Fibroblast of lung (primary cell): ENCODE measurements at regions not wholly inside any gene's neighbourhood (a gene's known extent, or its start where the extent isn't known, plus 50 kb on each side); places are given as distances from the start of the nearest gene placed in this dataset.

ENCODE experiments used
- DNase-seq, 2 donors: peaks; one replicate each; pipeline versions ENCODE4 v3.0.0 to v3.0.0-alpha.2; 2010; ENCODE audit warnings: low read depth in 2 of 2
- H2AFZ ChIP-seq: 2 replicates; pipeline ENCODE4 v1.5.1; 2012; ENCODE audit warnings: low read length, control low read depth, inconsistent platforms
- H3K27ac ChIP-seq: 2 replicates; pipeline ENCODE4 v1.5.1; 2011; ENCODE audit warnings: low read length, control low read depth; ENCODE audit not compliant: insufficient read depth
- H3K27me3 ChIP-seq: 2 replicates; pipeline ENCODE4 v1.5.1; 2011; ENCODE audit warnings: mild to moderate bottlenecking, low read length; ENCODE audit not compliant: control insufficient read depth, insufficient read depth
- H3K36me3 ChIP-seq: 2 replicates; pipeline ENCODE4 v1.5.1; 2011; ENCODE audit warnings: low read length; ENCODE audit not compliant: control insufficient read depth, insufficient read depth
- H3K4me1 ChIP-seq: 2 replicates; pipeline ENCODE4 v1.5.1; 2011; ENCODE audit warnings: low read length; ENCODE audit not compliant: control insufficient read depth, insufficient read depth; ENCODE audit errors: extremely low read depth
- H3K4me2 ChIP-seq: 2 replicates; pipeline ENCODE4 v1.5.1; 2011; ENCODE audit warnings: low read length, control low read depth; ENCODE audit not compliant: insufficient read depth; ENCODE audit errors: extremely low read depth
- H3K4me3 ChIP-seq, 4 experiments: fragments of 200-600 bp in 1 of 4; sonication (generic) in 1 of 4; replicated peaks in 1 of 4; 2 replicates each; pipeline ENCODE4 v1.5.1; 2011 to 2016; ENCODE audit warnings: low read length in 4 of 4, low read depth in 3 of 4, mild to moderate bottlenecking in 3 of 4, control low read depth in 2 of 4, inconsistent platforms in 1 of 4, mixed read lengths in 1 of 4; ENCODE audit not compliant: insufficient read depth in 1 of 4; ENCODE audit errors: control extremely low read depth in 1 of 4
- H3K79me2 ChIP-seq: 2 replicates; pipeline ENCODE4 v1.5.1; 2012; ENCODE audit warnings: mild to moderate bottlenecking, low read length, inconsistent platforms; ENCODE audit not compliant: control insufficient read depth, insufficient read depth
- H3K9ac ChIP-seq: 2 replicates; pipeline ENCODE4 v1.5.1; 2011; ENCODE audit warnings: mild to moderate bottlenecking, low read length, control low read depth; ENCODE audit not compliant: insufficient read depth
- H3K9me3 ChIP-seq: 2 replicates; pipeline ENCODE4 v1.5.1; 2012; ENCODE audit warnings: low read depth, low read length; ENCODE audit not compliant: control insufficient read depth, insufficient read depth
- H4K20me1 ChIP-seq: 2 replicates; pipeline ENCODE4 v1.5.1; 2011; ENCODE audit warnings: low read length; ENCODE audit not compliant: control insufficient read depth, insufficient read depth; ENCODE audit errors: extremely low read depth
- EZH2 ChIP-seq: IDR thresholded peaks from 2 replicates; pipeline ENCODE4 v1.5.1; 2012; ENCODE audit warnings: low read length, control low read depth, mild to moderate bottlenecking; ENCODE audit errors: missing control alignments
- TF ChIP-seq, protein P1 (sequence below), 2 donors: IDR thresholded peaks in 1 of 2; conservative IDR thresholded peaks in 1 of 2; 1 replicate in 1 of 2; 2 replicates in 1 of 2; pipeline ENCODE4 v1.5.1; 2011 to 2012; ENCODE audit warnings: low read length in 2 of 2, control low read depth in 1 of 2, inconsistent platforms in 1 of 2, low read depth in 1 of 2, mild to moderate bottlenecking in 1 of 2

DNA sequence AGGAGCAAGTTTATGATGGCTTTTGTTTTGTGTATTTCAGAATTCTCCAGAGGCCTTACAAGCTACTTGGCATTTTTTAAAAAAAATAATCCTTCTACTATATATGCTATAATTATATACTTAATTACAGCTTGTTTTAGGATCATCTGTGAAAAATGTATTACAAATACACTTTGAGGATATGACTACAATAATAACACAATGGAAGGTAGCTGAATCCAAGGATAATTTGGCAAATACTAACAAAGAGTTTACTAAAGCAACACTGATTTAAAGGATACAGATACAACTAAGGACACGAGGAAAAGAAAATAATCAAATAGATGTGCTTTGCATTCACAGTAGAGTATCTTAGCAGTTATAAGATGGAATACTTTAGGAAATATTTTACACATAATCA is 381.9 kb upstream of the CITED2 start:
- H3K4me3 ChIP-seq: no peak overlapping the region
- no peaks in the 10 kb centered on the region for H3K27me3 ChIP-seq
- no peaks in the 10 kb centered on the region for H4K20me1 ChIP-seq
- no peak for DNase-seq
- H3K4me1 ChIP-seq: peaks cover 8% of the 10 kb centered on the region
- H3K36me3 ChIP-seq: no peaks in the 10 kb centered on the region
- H3K4me2 ChIP-seq: no peak overlapping the region
- H3K79me2 ChIP-seq: no peaks in the 10 kb centered on the region
- no peak overlapping the region for H3K9ac ChIP-seq
- TF ChIP-seq EZH2: no peak
- TF ChIP-seq, protein P1, sequence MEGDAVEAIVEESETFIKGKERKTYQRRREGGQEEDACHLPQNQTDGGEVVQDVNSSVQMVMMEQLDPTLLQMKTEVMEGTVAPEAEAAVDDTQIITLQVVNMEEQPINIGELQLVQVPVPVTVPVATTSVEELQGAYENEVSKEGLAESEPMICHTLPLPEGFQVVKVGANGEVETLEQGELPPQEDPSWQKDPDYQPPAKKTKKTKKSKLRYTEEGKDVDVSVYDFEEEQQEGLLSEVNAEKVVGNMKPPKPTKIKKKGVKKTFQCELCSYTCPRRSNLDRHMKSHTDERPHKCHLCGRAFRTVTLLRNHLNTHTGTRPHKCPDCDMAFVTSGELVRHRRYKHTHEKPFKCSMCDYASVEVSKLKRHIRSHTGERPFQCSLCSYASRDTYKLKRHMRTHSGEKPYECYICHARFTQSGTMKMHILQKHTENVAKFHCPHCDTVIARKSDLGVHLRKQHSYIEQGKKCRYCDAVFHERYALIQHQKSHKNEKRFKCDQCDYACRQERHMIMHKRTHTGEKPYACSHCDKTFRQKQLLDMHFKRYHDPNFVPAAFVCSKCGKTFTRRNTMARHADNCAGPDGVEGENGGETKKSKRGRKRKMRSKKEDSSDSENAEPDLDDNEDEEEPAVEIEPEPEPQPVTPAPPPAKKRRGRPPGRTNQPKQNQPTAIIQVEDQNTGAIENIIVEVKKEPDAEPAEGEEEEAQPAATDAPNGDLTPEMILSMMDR (conservative IDR thresholded peaks at IDR 0.05 in 1 of 2, IDR thresholded peaks at IDR 0.05 in 1 of 2; ENCODE audit: low read depth in 1 of 2, low read length in 2 of 2): no peak
- H3K27ac ChIP-seq: no peak overlapping the region
- H3K9me3 ChIP-seq: no peaks in the 10 kb centered on the region
- H2AFZ ChIP-seq: no peak overlapping the region

- Histone ChIP-seq H3K9me3 (no peaks in the 10 kb centered on the region), H3K36me3 (no peaks in the 10 kb centered on the region), H3K4me3 (no peak overlapping the region), H3K4me1 (peaks cover 8% of the 10 kb centered on the region), H3K9ac (no peak overlapping the region), H3K27ac (no peak overlapping the region), H3K27me3 (no peaks in the 10 kb centered on the region), H2AFZ (peak overlapping the region; percentile 63), H3K79me2 (no peaks in the 10 kb centered on the region), H4K20me1 (no peaks in the 10 kb centered on the region), H3K4me2 (no peak overlapping the region)
- peak in 1 of 2 donors; percentile 59 for DNase-seq
- no peak for TF ChIP-seq EZH2
- TF ChIP-seq, protein P1 (conservative IDR thresholded peaks at IDR 0.05 in 1 of 2, IDR thresholded peaks at IDR 0.05 in 1 of 2; ENCODE audit: low read depth in 1 of 2, low read length in 2 of 2): no peak
These were observed 380.7 kb upstream of the CITED2 start for GRCh38 chr6:139754898-139755775.

DNA sequence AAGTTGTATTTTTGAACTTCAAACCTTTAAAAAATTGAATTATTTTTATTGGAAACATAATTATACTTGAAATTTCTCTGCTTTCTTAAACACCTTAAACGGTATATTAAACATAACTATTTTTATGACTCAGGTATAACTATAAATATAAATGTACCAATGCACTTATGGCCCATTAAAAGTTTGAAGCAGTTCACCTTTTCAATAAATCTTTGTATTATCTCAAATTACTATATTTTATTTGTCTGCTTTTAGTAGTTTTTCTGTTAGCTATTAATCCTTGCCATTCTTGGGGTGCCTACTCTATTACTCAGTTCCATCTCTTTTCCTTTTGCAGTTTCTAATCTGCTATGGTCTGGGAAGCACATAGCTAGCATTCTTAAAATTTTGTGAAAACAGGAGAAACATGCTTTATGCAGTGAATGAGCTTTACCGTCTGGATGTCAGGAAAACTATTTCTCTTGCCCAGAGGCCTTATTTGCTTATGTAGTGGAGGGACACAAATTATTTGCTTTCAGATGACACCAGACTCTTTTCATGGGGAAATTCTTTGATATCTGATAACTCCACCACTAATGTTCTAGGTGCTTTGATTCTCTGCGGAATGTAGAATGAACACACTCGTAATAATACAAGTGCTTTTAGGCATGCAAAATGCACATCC is 378.9 kb upstream of the CITED2 start:
- no peak overlapping the region for H3K9ac ChIP-seq
- TF ChIP-seq EZH2: no peak
- TF ChIP-seq, protein P1 (conservative IDR thresholded peaks at IDR 0.05 in 1 of 2, IDR thresholded peaks at IDR 0.05 in 1 of 2; ENCODE audit: low read depth in 1 of 2, low read length in 2 of 2): no peak
- DNase-seq: peak; percentile 51 to 93
- no peaks in the 10 kb centered on the region for H3K9me3 ChIP-seq
- H3K79me2 ChIP-seq: no peaks in the 10 kb centered on the region
- no peak overlapping the region for H3K4me3 ChIP-seq
- no peaks in the 10 kb centered on the region for H4K20me1 ChIP-seq
- H3K27me3 ChIP-seq: no peaks in the 10 kb centered on the region
- H3K36me3 ChIP-seq: no peaks in the 10 kb centered on the region
- H2AFZ ChIP-seq: no peak overlapping the region
- no peak overlapping the region for H3K27ac ChIP-seq
- H3K4me2 ChIP-seq: peak overlapping the region; percentile 1
- H3K4me1 ChIP-seq: peaks cover 10% of the 10 kb centered on the region
